Gastroesophageal sphincter (tissue), 4 donors: ENCODE measurements at regions not wholly inside any gene's neighbourhood (a gene's known extent, or its start where the extent isn't known, plus 50 kb on each side); places are given as distances from the start of the nearest gene placed in this dataset.
A peak's percentile ranks its signal among the peaks of the same experiment; 100 is the strongest.

Experiments used
- ATAC-seq: fragments of 150-250 bp; one replicate; pipeline ENCODE4 v1.9.1; 2016; ENCODE audit warnings: mild to moderate bottlenecking, moderate library complexity
- H3K27ac ChIP-seq, 4 donors: fragments of 200-600 bp; sonication (generic) in 3 of 4; 1 replicate in 3 of 4; 2 replicates in 1 of 4; pipeline ENCODE4 v1.5.1; 2016 to 2019
- H3K27me3 ChIP-seq: fragments of 200-600 bp; sonication (generic); one replicate; pipeline ENCODE4 v1.5.1; 2019
- H3K36me3 ChIP-seq, 2 donors: fragments of 200-600 bp; sonication (generic); one replicate each; pipeline ENCODE4 v1.5.1; 2019; ENCODE audit warnings: control low read depth in 1 of 2
- H3K4me1 ChIP-seq, 3 donors: fragments of 200-600 bp; sonication (generic); 1 replicate in 2 of 3; 2 replicates in 1 of 3; pipeline ENCODE4 v1.5.1; 2016 to 2019; ENCODE audit warnings: control low read depth in 2 of 3
- H3K4me3 ChIP-seq, 2 donors: fragments of 200-600 bp; sonication (generic); one replicate each; pipeline ENCODE4 v1.5.1; 2019; ENCODE audit warnings: mild to moderate bottlenecking in 1 of 2, moderate library complexity in 1 of 2
- H3K9me3 ChIP-seq, 3 donors: fragments of 200-600 bp; sonication (generic); one replicate each; pipeline ENCODE4 v1.5.1; 2017 to 2019; ENCODE audit warnings: control low read depth in 2 of 3
- EP300 ChIP-seq: sonication (generic); formaldehyde crosslinking; IDR thresholded peaks from one replicate; pipeline ENCODE4 v1.6.1; 2017; ENCODE audit warnings: antibody characterized with exemption, mild to moderate bottlenecking
- POLR2A ChIP-seq, 2 donors: fragments of 450-650 bp; IDR thresholded peaks; one replicate each; pipeline ENCODE4 v1.6.1; 2017; ENCODE audit warnings: antibody characterized with exemption in 2 of 2, mild to moderate bottlenecking in 2 of 2, moderate library complexity in 1 of 2
- POLR2AphosphoS5 ChIP-seq: sonication (generic); formaldehyde crosslinking; IDR thresholded peaks from one replicate; pipeline ENCODE4 v1.6.1; 2017; ENCODE audit warnings: antibody characterized with exemption
- WGBS, 2 donors: methylation state at CpG; one replicate each; pipeline ENCODE4 v1.1.5; 2018; ENCODE audit warnings: low coverage in 1 of 2; 5-methylcytosine and 5-hydroxymethylcytosine counted together
- TF ChIP-seq, protein P1 (sequence below), 4 experiments: fragments of 200-600 bp in 2 of 4; fragments of 450-650 bp in 2 of 4; sonication (generic) in 1 of 4; IDR thresholded peaks; one replicate each; pipeline ENCODE4 v1.5.1; 2017 to 2019; ENCODE audit warnings: antibody characterized with exemption in 4 of 4, mild to moderate bottlenecking in 2 of 4, moderate library complexity in 2 of 4

DNA sequence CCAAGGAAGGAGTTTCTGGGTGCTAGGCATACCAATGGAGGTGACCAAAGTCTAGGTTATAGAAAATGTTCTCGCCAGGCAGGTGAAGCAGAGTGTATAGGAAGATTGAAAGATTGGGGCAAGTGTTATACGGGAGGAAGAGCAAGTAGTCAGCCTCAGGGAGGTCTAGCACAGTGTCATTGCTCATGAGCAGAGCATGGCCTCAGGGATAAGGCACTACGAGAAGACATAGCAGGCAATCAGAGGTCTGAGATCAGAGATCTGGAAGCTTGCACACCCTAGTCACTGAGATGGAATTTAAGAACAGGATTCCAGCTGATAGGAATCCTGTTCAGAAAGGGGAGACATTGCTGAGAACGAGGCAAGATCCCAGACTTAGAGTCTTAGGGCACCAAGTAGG is 350.0 kb upstream of the CASK start:
- no peak overlapping the region for H3K27ac ChIP-seq
- no peaks in the 10 kb centered on the region for H3K9me3 ChIP-seq
- WGBS, 2 donors: 65 to 92% methylated on average over 2 to 3 of the region's 4 CpGs
- ATAC-seq: no peak
- TF ChIP-seq, protein P1, sequence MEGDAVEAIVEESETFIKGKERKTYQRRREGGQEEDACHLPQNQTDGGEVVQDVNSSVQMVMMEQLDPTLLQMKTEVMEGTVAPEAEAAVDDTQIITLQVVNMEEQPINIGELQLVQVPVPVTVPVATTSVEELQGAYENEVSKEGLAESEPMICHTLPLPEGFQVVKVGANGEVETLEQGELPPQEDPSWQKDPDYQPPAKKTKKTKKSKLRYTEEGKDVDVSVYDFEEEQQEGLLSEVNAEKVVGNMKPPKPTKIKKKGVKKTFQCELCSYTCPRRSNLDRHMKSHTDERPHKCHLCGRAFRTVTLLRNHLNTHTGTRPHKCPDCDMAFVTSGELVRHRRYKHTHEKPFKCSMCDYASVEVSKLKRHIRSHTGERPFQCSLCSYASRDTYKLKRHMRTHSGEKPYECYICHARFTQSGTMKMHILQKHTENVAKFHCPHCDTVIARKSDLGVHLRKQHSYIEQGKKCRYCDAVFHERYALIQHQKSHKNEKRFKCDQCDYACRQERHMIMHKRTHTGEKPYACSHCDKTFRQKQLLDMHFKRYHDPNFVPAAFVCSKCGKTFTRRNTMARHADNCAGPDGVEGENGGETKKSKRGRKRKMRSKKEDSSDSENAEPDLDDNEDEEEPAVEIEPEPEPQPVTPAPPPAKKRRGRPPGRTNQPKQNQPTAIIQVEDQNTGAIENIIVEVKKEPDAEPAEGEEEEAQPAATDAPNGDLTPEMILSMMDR (IDR thresholded peaks at IDR 0.05): no peak
- TF ChIP-seq POLR2A (IDR thresholded peaks at IDR 0.05) (no peak), POLR2AphosphoS5 (no peak), EP300 (no peak)
- no peaks in the 10 kb centered on the region for H3K27me3 ChIP-seq
- no peak overlapping the region for H3K4me3 ChIP-seq
- no peaks in the 10 kb centered on the region for H3K4me1 ChIP-seq
- no peaks in the 10 kb centered on the region for H3K36me3 ChIP-seq

- Histone ChIP-seq H3K4me1 (no peaks in the 10 kb centered on the region), H3K27me3 (no peaks in the 10 kb centered on the region), H3K27ac (no peak overlapping the region), H3K36me3 (no peaks in the 10 kb centered on the region), H3K9me3 (no peaks in the 10 kb centered on the region), H3K4me3 (no peak overlapping the region)
- TF ChIP-seq POLR2AphosphoS5: no peak
- ATAC-seq: no peak
- 42 to 100% methylated on average over 1 to 2 of the region's 2 CpGs for WGBS, 2 donors
Measured at GRCh38 chrX:42269186-42269585, 345.8 kb upstream of the CASK start.

- no peaks in the 10 kb centered on the region for H3K4me1 ChIP-seq
- no peak overlapping the region for H3K27ac ChIP-seq
- ATAC-seq: no peak
- H3K27me3 ChIP-seq: no peaks in the 10 kb centered on the region
- no peaks in the 10 kb centered on the region for H3K36me3 ChIP-seq
- WGBS, 2 donors: no CpG with 5 or more reads among the region's 1 CpG
- no peak for TF ChIP-seq EP300
- TF ChIP-seq, protein P1 (IDR thresholded peaks at IDR 0.05): no peak
- no peak for TF ChIP-seq POLR2A (IDR thresholded peaks at IDR 0.05)
- no peak for TF ChIP-seq POLR2AphosphoS5
- no peaks in the 10 kb centered on the region for H3K9me3 ChIP-seq
- H3K4me3 ChIP-seq: no peak overlapping the region
Measured at GRCh38 chrX:42260854-42261253, 337.5 kb upstream of the CASK start.

- no peaks in the 10 kb centered on the region for H3K27me3 ChIP-seq
- no peaks in the 10 kb centered on the region for H3K36me3 ChIP-seq
- no peak for ATAC-seq
- no peak overlapping the region for H3K4me3 ChIP-seq
- no peak overlapping the region for H3K27ac ChIP-seq
- no peaks in the 10 kb centered on the region for H3K9me3 ChIP-seq
- no peak for TF ChIP-seq POLR2AphosphoS5
- TF ChIP-seq, protein P1 (IDR thresholded peaks at IDR 0.05): no peak
- no peak for TF ChIP-seq EP300
- no peak for TF ChIP-seq POLR2A (IDR thresholded peaks at IDR 0.05)
- 73 to 93% methylated on average over 3 of the region's 4 CpGs for WGBS, 2 donors
- H3K4me1 ChIP-seq: no peaks in the 10 kb centered on the region
Measured at GRCh38 chrX:42248226-42248625, 324.9 kb upstream of the CASK start.

GRCh38 chrX:42247241-42247640 is 323.9 kb upstream of the CASK start:
- 43 to 74% methylated on average over 6 of the region's 6 CpGs for WGBS, 2 donors

GRCh38 chrX:42246814-42247213 is 323.5 kb upstream of the CASK start:
- no peak for ATAC-seq
- H3K27ac ChIP-seq: no peak overlapping the region
- H3K4me3 ChIP-seq: peak overlapping the region in 1 of 2 donors; percentile 12
- 17 to 31% methylated on average over 2 to 5 of the region's 7 CpGs for WGBS, 2 donors
- H3K36me3 ChIP-seq: no peaks in the 10 kb centered on the region
- TF ChIP-seq EP300 (no peak), POLR2AphosphoS5 (no peak), POLR2A (IDR thresholded peaks at IDR 0.05) (no peak)
- TF ChIP-seq, protein P1 (IDR thresholded peaks at IDR 0.05): no peak
- H3K9me3 ChIP-seq: no peaks in the 10 kb centered on the region
- H3K4me1 ChIP-seq: no peaks in the 10 kb centered on the region
- H3K27me3 ChIP-seq: no peaks in the 10 kb centered on the region

More at GRCh38 chrX:42247241-42247640, 323.9 kb upstream of the CASK start:
- Histone ChIP-seq H3K4me1 (no peaks in the 10 kb centered on the region), H3K9me3 (no peaks in the 10 kb centered on the region), H3K36me3 (no peaks in the 10 kb centered on the region), H3K4me3 (peak overlapping the region in 1 of 2 donors; percentile 12), H3K27ac (no peak overlapping the region), H3K27me3 (no peaks in the 10 kb centered on the region)
- TF ChIP-seq POLR2A (IDR thresholded peaks at IDR 0.05): no peak
- ATAC-seq: no peak
